Fibroblast of pulmonary artery (primary cell): ENCODE measurements at regions not wholly inside any gene's neighbourhood (a gene's known extent, or its start where the extent isn't known, plus 50 kb on each side); places are given as distances from the start of the nearest gene placed in this dataset.
"Not testable (repeated sequence)": the region's sequence is repeated elsewhere in the genome, so short reads cannot be mapped to it uniquely, and the experiment has no call there.

Experiments
- DNase-seq: peaks from one replicate; pipeline ENCODE4 v3.0.0-alpha.2; 2010; ENCODE audit warnings: low read depth
- H3K4me3 ChIP-seq: replicated peaks from 2 replicates; pipeline ENCODE4 v1.5.1; 2011; ENCODE audit warnings: low read depth, mild to moderate bottlenecking, control low read depth, low read length, moderate library complexity
- TF ChIP-seq, protein P1 (sequence below): IDR thresholded peaks from 2 replicates; pipeline ENCODE4 v1.5.1; 2011; ENCODE audit warnings: mild to moderate bottlenecking, control low read depth, low read length, inconsistent platforms; ENCODE audit errors: missing control alignments

DNA sequence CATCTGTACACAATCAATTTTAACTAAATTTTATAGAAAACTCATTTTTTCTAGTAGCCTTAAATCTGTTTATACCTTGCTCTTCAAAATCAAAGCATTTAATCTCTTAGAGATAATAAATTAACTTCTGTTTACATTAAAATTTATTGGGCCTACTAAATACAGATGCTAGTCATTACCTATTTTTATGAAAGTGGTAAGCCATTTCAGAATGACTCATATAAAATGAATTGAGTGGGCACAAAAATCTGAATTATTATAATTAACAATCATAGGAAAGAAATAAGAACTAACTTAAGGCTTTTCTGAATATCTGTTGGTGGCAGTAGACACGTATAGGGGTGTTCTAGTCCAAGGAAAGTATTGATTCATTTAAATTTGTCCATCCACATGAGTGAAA, 157.9 kb downstream of the KCNJ2 start:
- no peak overlapping the region for H3K4me3 ChIP-seq
- DNase-seq, result no peak
- TF ChIP-seq, protein P1, sequence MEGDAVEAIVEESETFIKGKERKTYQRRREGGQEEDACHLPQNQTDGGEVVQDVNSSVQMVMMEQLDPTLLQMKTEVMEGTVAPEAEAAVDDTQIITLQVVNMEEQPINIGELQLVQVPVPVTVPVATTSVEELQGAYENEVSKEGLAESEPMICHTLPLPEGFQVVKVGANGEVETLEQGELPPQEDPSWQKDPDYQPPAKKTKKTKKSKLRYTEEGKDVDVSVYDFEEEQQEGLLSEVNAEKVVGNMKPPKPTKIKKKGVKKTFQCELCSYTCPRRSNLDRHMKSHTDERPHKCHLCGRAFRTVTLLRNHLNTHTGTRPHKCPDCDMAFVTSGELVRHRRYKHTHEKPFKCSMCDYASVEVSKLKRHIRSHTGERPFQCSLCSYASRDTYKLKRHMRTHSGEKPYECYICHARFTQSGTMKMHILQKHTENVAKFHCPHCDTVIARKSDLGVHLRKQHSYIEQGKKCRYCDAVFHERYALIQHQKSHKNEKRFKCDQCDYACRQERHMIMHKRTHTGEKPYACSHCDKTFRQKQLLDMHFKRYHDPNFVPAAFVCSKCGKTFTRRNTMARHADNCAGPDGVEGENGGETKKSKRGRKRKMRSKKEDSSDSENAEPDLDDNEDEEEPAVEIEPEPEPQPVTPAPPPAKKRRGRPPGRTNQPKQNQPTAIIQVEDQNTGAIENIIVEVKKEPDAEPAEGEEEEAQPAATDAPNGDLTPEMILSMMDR, result no peak

DNA sequence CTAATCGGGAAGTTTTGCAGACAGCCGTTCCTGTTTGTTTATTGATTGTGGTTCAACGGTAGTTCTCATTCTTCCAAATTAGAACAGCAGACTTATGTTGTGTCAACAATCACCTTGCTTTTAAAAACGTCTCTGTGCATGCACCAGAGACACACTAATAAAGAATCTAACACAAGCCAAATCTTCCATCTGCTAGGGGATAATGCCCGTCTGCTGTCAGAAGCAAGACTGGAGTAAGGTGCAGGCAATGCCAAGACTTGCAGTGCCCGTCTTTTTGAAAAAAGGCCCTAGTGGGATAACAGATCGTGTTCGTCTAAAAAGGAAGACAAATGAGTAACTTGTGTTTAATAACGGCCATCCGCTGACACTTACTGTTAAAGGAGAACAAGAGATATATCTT, 158.4 kb downstream of the KCNJ2 start:
- H3K4me3 ChIP-seq, result no peak overlapping the region
- TF ChIP-seq, protein P1, result no peak

DNA sequence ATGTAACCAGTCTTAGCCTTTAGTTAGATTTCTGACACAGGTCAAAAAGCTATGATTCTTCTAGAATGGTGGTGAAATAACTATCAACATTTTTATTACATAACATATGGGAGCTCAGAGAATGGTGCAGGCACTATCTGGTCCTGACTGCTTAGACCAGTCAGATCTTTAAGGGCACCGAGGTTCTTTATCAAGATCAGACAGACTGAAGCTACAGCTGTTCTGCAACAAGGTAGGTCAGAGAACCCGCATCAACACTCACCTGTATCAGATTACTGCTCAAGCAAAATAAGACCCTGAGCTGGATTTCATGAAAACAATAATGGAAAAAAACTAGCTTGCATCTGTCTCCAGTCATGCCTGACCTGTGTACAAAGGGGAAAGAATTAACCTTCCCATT, 160.4 kb downstream of the KCNJ2 start:
- no peak for DNase-seq
- H3K4me3 ChIP-seq, result no peak overlapping the region
- TF ChIP-seq, protein P1, result no peak

More for the DNA sequence above, 158.4 kb downstream of the KCNJ2 start:
- no peak for DNase-seq

DNA sequence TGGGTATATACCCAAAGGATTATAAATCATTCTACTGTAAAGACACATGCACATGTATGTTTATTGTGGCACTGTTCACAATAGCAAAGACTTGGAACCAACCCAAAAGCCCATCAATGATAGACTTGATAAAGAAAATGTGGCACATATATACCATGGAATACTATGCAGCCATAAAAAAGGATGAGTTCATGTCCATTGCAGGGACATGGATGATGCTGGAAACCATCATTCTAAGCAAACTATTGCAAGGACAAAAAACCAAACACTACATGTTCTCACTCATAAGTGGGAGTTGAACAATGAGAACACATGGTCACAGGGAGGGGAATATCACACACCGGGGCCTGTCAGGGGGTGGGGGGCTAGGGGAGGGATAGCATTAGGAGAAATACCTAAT, 161.7 kb downstream of the KCNJ2 start:
- not testable (repeated sequence) for DNase-seq, H3K4me3 ChIP-seq

DNA sequence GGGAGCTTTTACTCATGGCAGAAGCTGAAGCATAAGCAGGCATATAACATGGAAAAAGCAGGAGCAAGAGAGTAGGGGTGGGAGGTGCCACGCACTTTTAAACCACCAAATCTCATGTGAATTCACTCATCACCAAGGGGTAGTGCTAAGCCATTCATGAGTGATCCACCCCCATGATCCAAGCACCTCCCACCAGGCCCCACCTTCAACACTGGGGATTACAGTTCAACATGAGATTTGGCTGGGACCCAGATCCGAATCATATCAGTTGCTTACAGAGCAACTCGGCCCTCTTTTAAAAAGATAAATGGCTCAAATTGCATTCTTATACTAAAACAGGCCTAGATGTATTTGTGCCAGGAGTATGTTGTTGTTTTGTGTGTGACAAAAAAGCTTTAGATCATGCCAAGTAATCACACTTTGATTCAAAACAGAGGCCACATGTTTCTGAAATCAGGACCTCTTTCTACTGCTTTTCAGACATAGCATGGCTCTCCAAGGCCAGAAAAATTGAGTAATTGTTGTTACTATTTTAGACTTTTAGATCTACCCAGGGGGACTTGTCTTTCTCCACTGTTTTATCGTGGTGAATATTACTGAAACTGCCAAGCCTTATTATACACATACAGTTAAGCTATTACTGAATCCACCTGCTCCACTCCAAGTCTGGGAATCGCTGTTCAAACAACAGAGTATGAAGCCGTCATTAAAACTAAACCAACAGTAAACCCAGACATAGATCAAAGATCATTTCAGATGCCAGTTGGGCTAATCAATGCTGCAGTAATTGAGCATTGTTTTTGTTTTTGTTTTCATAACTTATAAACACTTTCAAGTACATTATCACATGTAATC, 163.3 kb downstream of the KCNJ2 start:
- no peak for DNase-seq
- TF ChIP-seq, protein P1, result no peak
- H3K4me3 ChIP-seq, result no peak overlapping the region

DNA sequence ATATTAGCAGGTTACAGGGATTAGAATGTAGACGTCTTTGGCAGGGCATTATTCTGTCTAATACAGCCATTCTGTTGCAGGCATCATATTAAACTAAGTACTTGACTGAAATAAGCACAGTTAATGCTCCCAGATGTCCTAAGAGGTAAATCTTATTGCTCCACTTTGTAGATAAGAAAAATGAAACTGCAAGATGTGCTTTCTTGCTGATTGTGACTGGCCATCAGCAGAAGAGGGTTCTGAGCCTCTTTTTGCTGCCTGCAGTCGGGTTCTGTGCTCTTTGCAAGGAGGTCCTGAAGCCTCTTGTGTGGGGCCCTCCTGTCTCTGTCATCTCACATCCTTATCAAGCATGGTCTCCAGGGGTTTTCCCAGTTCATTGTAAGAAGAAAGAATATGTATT, 167.1 kb downstream of the KCNJ2 start:
- no peak for DNase-seq
- TF ChIP-seq, protein P1, result no peak
- no peak overlapping the region for H3K4me3 ChIP-seq

DNA sequence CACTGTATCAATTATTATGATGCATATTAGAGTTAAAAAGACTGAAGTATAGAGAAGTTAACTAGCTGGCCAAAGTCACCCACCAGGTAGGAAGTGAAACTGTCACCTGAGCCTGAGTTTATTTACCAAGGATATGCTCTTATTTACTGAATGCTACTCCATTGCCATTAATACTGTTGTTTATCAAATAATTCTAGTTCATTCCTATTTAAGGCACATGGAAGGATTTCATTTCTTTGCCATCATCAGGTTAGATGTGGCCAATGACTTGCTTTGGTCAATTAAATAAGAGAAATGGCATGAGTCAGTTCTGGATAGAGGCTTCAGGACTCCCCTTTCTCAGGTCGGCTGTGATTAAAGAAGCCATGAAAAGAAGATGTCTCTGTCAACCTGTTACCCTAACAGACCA, 169.6 kb downstream of the KCNJ2 start:
- H3K4me3 ChIP-seq, result no peak overlapping the region
- DNase-seq, result no peak
- TF ChIP-seq, protein P1, result no peak
